GM21529 (cell line): ENCODE measurements at regions not wholly inside any gene's neighbourhood (a gene's known extent, or its start where the extent isn't known, plus 50 kb on each side); places are given as distances from the start of the nearest gene placed in this dataset.

Experiments used
- ATAC-seq: cut with Tn5 transposase; IDR thresholded peaks from one replicate; pipeline ENCODE4 v1.9.1; 2021; ENCODE audit not compliant: unreplicated experiment

- ATAC-seq: no peak
These were observed 550.1 kb upstream of the DCC start for GRCh38 chr18:51789871-51790270.

DNA sequence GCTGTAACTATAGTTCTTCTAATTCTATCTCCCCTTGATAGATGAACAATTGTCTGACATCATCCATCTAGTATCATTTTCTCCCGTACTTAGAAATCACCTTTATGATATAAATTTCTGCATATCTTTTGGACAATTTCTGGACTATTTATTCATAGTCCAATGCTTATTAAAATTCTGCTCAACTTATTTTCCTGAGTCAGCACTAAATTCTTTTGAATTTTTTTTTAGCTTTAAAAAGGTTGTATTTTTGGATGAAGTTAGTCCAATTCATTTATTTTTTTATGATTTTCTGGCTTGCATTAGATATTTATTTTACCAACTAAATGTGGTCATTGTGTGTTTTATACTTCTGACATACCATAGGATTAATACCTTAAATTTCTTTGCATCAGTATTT is 538.5 kb upstream of the DCC start:
- no peak for ATAC-seq

- no peak for ATAC-seq
These were observed 537.2 kb upstream of the DCC start for GRCh38 chr18:51802569-51803428.

DNA sequence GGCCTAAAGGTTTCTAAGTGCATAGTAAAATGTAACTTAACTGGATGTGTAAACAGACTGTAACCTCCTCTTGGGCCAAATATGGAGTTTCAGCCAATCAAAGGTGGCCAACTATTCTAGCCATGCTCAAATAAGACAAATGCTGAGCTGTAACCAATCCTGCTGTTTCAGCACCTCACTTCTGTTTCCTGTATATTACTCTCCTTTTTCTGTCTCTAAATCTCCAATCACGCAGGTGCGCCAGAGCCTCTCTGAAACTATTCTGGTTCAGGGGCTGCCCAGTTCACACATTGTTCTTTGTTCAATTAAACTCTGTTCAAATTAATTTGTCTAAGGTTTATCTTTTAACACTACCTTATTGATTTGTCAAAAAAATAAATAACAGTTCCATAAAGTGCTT is 532.7 kb upstream of the DCC start:
- no peak for ATAC-seq

DNA sequence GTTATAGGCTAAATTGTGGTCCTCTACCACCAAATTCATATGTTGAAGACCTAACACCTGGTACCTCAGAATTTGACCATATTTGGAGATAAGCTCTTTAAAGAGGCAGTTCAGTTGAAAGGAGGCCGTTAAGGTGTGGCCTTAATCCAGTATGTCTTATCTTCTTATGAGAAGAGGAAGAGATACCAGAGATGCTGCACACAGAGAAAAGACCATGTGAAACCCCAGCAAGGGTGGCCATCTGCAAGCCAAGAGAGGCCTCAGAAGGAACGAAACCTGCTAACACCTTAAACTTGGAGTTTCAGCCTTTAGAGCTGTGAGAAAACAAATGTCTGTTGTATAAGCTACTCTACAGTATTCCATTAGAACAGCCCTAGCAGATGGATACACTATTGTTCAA is 528.1 kb upstream of the DCC start:
- no peak for ATAC-seq

GRCh38 chr18:51813740-51814139 is 526.3 kb upstream of the DCC start:
- no peak for ATAC-seq

DNA sequence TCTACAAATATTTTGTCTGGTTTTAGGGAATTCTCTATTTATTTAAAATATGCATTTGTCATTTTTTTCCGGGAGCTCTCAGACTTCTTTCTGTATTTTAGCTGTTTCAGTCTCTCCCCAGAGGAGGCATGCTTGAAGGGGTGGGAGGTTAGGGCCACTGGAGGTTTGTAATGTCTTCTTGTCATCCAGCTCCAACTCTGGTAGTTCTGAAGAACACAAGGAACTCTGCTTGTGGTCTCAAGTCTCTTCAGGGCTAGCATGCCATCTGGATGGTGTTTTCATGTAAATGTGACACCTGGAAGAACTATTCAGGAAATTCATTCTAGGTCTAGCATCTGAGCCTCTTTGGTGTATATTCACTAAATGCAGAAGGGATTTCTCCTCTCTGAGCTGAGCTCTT is 518.4 kb upstream of the DCC start:
- no peak for ATAC-seq

DNA sequence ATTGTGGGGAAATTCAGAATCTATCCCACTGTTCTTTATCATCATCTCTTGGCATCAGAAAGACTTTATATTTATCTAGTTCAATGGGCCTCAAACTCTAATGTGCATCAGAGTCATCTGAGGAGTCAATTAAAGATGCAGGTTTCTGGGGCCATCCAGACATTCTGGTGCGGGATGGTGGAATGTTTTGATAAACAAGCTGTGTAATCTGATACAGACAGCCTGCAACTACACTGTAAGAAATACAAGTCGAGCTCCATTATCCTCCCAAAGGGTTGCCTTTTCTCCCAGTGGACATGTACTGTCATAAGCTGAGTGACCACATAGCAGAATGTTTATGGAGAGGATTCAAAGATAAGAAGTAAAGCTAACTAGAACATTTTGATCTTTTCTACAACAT is 515.3 kb upstream of the DCC start:
- ATAC-seq: no peak

DNA sequence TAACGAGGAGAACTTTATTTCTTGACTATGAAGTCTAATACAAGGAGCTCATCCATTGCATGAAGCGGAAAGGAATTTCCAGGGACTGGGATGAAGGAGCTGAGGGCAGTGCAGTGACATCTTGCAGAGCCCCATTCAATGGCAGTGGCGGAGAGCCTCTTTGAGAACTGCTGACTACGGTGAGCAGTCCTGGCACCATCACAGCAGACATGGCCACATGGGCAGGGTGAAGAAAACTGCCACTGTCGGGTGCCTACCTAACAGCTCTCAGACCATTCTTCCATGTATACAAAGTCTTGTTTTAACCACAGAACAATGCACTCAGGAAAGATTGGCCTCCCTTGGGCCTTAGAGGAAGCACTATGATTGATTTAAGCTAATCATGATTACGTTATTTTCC is 506.1 kb upstream of the DCC start:
- no peak for ATAC-seq

- ATAC-seq: no peak
These were observed 491.3 kb upstream of the DCC start for GRCh38 chr18:51848702-51849101.

DNA sequence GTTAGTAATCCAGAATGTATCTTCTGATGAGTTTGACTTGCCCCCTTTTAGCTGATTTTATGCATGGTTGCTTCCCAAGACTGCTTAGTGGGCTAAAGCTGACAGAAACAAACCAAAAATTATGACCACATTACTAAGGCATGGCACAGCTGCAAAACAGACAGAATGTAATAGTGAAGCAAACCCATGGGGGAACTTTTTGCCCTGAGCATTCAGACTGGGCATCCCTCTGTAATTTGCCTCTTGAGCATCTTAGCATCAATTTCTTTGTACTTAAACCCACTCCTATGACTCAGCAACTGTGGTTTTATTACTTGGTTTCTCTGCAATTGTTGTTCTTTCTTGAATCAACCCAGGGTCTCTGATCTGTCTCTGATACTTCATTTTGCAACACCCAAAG is 487.3 kb upstream of the DCC start:
- ATAC-seq: no peak

GRCh38 chr18:51857989-51858388 is 482.0 kb upstream of the DCC start:
- ATAC-seq: no peak

DNA sequence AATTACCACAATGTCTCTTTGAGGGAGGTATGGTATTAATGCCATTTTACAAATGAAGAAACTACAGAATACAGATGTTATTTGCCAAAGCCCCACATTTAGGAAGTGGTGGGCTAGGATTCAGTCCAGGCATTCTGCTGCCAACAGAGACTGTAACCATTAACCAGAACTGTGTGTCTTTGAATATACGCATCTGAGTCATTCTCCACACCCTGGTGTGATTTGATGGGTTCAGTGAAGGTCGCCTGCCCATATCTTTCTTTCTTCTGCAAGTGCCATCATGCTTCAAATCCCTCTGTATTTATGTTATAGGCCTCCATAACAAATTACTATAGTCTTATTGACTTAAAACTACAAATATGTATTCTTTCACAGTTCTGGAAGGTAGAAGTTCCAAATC is 479.0 kb upstream of the DCC start:
- ATAC-seq: no peak

DNA sequence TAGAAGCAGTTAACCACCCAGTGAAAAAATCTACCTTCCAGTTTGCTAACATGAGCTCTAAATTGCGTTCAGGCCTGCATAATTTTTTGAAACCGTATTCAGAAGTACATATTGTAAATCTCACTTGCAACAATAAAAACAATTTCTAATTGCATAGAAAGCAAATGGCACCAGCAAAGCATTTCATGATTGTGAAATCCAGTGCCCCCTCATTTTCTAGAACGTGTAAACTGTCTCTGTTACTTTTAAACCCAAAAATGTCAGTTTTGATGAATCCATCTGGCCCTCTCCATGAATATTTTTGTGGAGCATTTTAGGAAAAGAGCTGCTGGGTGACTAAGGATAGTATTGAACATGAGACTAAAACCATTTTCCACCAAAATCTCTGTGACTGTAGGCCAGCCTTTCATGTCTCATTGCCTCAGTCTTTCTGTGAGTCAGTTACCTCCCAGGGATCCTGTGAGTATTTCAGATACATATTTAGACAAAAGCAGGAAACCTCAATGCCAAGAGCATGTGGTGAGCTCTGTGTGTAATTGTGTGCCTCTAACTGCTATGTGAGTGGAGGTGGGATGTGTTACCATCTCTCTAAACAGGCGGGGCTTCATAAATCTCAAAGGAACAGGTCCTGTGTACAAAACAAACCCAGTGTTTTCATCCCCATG is 477.8 kb upstream of the DCC start:
- ATAC-seq: no peak

DNA sequence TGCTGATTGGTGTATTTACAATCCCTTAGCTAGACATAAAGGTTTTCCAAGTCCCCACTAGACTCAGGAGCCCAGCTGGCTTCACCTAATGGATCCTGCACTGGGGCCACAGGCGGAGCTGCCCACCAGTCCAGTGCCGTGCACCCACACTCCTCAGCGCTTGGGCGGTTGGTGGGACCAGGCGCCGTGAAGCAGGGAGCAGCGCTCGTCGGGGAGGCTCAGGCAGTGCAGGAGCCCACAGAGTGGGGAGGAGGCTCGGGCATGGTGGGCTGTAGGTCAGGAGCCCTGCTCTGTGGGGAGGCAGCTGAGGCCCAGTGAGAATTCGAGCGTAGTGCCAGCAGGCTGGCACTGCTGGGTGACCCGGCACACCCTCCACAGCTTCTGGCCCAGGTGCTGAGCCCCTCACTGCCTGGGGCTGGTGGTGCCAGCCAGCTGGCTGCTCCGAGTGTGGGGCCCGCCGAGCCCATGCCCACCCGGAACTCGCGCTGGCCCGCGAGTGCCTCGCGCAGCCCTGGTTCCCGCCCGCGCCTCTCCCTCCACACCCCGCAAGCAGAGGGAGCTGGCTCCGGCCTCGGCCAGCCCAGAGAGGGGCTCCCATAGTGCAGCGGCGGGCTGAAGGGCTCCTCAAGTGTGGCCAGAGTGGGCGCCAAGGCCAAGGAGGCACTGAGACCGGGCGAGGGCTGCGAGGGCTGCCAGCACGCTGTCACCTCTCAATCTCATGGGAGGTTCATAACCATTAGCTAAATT is 475.6 kb upstream of the DCC start:
- no peak for ATAC-seq

GRCh38 chr18:51865538-51865937 is 474.5 kb upstream of the DCC start:
- no peak for ATAC-seq

DNA sequence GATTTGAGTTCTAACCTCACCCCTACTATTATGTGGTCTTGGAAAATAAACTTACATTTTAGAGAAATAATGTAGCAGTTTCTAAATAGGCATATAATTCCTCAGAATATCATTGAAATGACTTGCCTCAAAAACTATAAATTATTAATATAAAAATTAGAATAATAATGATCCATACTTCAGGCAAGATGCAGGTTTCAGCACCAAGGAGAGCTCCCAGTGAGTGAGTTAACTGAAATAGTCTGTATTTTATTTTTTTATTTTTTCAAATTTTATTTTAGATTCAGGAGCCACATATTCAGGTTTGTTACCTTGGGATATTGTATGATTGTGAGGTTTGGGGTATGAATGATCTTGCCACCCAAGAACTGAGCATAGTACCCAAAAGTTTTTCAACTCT is 472.2 kb upstream of the DCC start:
- ATAC-seq: no peak

DNA sequence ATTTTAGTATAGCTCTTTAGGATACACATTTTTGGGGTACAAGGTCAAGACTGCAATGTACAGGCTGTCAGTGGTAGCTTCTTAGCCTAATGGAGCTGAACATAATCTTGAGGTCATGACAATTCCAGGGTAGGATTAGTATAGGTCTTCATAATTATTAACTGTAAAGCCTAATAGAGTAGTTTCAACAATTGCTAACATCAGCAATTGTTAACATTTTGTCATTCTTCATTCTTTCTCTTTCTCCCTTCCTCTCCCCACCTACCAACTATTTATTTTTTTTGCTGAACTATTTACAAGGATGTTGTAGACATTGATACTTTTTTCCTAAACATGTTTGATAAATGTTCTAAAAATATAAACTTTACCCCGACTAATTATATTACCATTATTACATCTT is 461.3 kb upstream of the DCC start:
- no peak for ATAC-seq

- ATAC-seq: no peak
These were observed 460.7 kb upstream of the DCC start for GRCh38 chr18:51879329-51879728.

GRCh38 chr18:51881394-51881793 is 458.6 kb upstream of the DCC start:
- no peak for ATAC-seq

DNA sequence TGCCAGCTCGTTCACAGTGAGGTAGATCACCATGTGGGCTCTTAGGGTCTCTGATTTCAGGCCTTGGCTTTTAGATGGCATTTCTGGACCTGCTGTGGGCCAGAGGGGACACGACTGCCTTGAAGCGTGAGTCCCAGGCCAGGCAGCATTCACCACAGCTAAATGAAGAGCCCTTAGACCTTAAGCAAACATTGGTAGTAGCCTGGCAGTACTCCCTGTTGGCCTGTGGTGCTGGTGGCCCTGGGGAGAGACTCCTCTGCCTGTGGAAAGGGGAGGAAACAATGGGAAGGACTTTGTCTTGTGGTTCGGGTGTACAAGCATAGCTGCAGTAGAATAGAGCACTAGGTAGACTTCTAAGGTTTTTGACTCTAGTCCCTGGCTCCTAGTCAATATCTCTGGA is 456.0 kb upstream of the DCC start:
- no peak for ATAC-seq

GRCh38 chr18:51890762-51891161 is 449.2 kb upstream of the DCC start:
- ATAC-seq: no peak
